ENCODE measurements at regions not wholly inside any gene's neighbourhood (a gene's known extent, or its start where the extent isn't known, plus 50 kb on each side); places are given as distances from the start of the nearest gene placed in this dataset.

GRCh38 chr1:79124756-79125155, 118.2 kb upstream of the ADGRL4 start:
- no peak overlapping the region for H2AFZ ChIP-seq (ENCODE audit: low read length)
- H3K4me1 ChIP-seq (ENCODE audit: insufficient read depth, low read length), result no peaks in the 10 kb centered on the region
- intact Hi-C loops (cut with micrococcal nuclease; ENCODE audit: unreplicated experiment), result no loop called here
- no peaks in the 10 kb centered on the region for H3K79me2 ChIP-seq (ENCODE audit: insufficient read depth, low read length)
- peaks cover 72% of the 10 kb centered on the region for H3K9me3 ChIP-seq (ENCODE audit: low read length)
- WGBS (ENCODE audit: low lambda C conversion rate), result 4% methylated on average over 5 of the region's 5 CpGs
- H3K36me3 ChIP-seq (replicated peaks in 1 of 2; ENCODE audit: control insufficient read depth in 1 of 2, insufficient read depth in 2 of 2, low read length in 2 of 2), result no peaks in the 10 kb centered on the region
- no peak overlapping the region for H3K4me3 ChIP-seq (replicated peaks in 1 of 3; ENCODE audit: insufficient read depth in 1 of 3, low read depth in 2 of 3, low read length in 3 of 3)
- TF ChIP-seq MTERF4 (CRISPR knock-in tag; IDR thresholded peaks at IDR 0.05), result no peak
- TF ChIP-seq PCBP1 (IDR thresholded peaks at IDR 0.05; ENCODE audit: borderline replicate concordance, low read depth, low read length), result no peak
- no peak for TF ChIP-seq ZNF546 (CRISPR knock-in tag; conservative IDR thresholded peaks at IDR 0.05)
- H3K27me3 ChIP-seq (ENCODE audit: control insufficient read depth in 1 of 2, insufficient read depth in 2 of 2, low read length in 2 of 2), result no peaks in the 10 kb centered on the region
- no TSS peak for BruUV-seq (replicated peaks)
- DNase-seq (ENCODE audit: low spot score) (no peak), FAIRE-seq (no peak), ATAC-seq (no peak)
- CTCF ChIA-PET (ENCODE audit: low intra/inter-chr PET ratio, low total read pairs), result no interaction called here
- POLR2A ChIA-PET, result no interaction called here
- H4K20me1 ChIP-seq (ENCODE audit: insufficient read depth, low read length), result no peaks in the 10 kb centered on the region
- H3K9ac ChIP-seq (ENCODE audit: insufficient read depth, low read depth, low read length), result no peak overlapping the region
- no peak overlapping the region for H3K27ac ChIP-seq (ENCODE audit: extremely low read length, insufficient read depth, low read length)
- H3K4me2 ChIP-seq (ENCODE audit: low read depth, low read length), result no peak overlapping the region
- in situ Hi-C loops (cut with HindIII; ENCODE audit: extremely low pct_ligation_motif_present, low pct_unique_long_range_greater_than_20kb), result no loop called here

- H3K4me1 ChIP-seq (ENCODE audit: insufficient read depth, low read length), result no peaks in the 10 kb centered on the region
- peaks cover 63% of the 10 kb centered on the region for H3K9me3 ChIP-seq (ENCODE audit: low read length)
- CTCF ChIA-PET (ENCODE audit: low intra/inter-chr PET ratio, low total read pairs), result no interaction called here
- H3K27ac ChIP-seq (ENCODE audit: extremely low read length, insufficient read depth, low read length), result no peak overlapping the region
- H3K9ac ChIP-seq (ENCODE audit: insufficient read depth, low read depth, low read length), result no peak overlapping the region
- no peaks in the 10 kb centered on the region for H3K79me2 ChIP-seq (ENCODE audit: insufficient read depth, low read length)
- POLR2A ChIA-PET, result no interaction called here
- no peak for FAIRE-seq
- no peak overlapping the region for H3K4me3 ChIP-seq (replicated peaks in 1 of 3; ENCODE audit: insufficient read depth in 1 of 3, low read depth in 2 of 3, low read length in 3 of 3)
- intact Hi-C loops (cut with micrococcal nuclease; ENCODE audit: unreplicated experiment), result no loop called here
- no TSS peak for BruUV-seq (replicated peaks)
- no peak for DNase-seq (ENCODE audit: low spot score)
- H3K4me2 ChIP-seq (ENCODE audit: low read depth, low read length), result no peak overlapping the region
- no peaks in the 10 kb centered on the region for H4K20me1 ChIP-seq (ENCODE audit: insufficient read depth, low read length)
- H2AFZ ChIP-seq (ENCODE audit: low read length), result no peak overlapping the region
- in situ Hi-C loops (cut with HindIII; ENCODE audit: extremely low pct_ligation_motif_present, low pct_unique_long_range_greater_than_20kb), result no loop called here
- H3K27me3 ChIP-seq (ENCODE audit: control insufficient read depth in 1 of 2, insufficient read depth in 2 of 2, low read length in 2 of 2), result no peaks in the 10 kb centered on the region
- no peaks in the 10 kb centered on the region for H3K36me3 ChIP-seq (replicated peaks in 1 of 2; ENCODE audit: control insufficient read depth in 1 of 2, insufficient read depth in 2 of 2, low read length in 2 of 2)
- ATAC-seq, result no peak
- WGBS (ENCODE audit: low lambda C conversion rate), result 9% methylated on average over 1 of the region's 1 CpG
- TF ChIP-seq TAF1 (CRISPR knock-in tag; IDR thresholded peaks at IDR 0.05) (no peak), GLI4 (CRISPR knock-in tag; IDR thresholded peaks at IDR 0.05; ENCODE audit: borderline replicate concordance) (no peak), NFKBIZ (CRISPR knock-in tag; IDR thresholded peaks at IDR 0.05) (no peak), ZNF569 (CRISPR knock-in tag; IDR thresholded peaks at IDR 0.05; ENCODE audit: borderline replicate concordance) (no peak)
- TF ChIP-seq, protein P1, sequence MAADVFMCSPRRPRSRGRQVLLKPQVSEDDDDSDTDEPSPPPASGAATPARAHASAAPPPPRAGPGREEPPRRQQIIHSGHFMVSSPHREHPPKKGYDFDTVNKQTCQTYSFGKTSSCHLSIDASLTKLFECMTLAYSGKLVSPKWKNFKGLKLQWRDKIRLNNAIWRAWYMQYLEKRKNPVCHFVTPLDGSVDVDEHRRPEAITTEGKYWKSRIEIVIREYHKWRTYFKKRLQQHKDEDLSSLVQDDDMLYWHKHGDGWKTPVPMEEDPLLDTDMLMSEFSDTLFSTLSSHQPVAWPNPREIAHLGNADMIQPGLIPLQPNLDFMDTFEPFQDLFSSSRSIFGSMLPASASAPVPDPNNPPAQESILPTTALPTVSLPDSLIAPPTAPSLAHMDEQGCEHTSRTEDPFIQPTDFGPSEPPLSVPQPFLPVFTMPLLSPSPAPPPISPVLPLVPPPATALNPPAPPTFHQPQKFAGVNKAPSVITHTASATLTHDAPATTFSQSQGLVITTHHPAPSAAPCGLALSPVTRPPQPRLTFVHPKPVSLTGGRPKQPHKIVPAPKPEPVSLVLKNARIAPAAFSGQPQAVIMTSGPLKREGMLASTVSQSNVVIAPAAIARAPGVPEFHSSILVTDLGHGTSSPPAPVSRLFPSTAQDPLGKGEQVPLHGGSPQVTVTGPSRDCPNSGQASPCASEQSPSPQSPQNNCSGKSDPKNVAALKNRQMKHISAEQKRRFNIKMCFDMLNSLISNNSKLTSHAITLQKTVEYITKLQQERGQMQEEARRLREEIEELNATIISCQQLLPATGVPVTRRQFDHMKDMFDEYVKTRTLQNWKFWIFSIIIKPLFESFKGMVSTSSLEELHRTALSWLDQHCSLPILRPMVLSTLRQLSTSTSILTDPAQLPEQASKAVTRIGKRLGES (CRISPR knock-in tag; IDR thresholded peaks at IDR 0.05; ENCODE audit: borderline replicate concordance), result no peak
- TF ChIP-seq, protein P2, sequence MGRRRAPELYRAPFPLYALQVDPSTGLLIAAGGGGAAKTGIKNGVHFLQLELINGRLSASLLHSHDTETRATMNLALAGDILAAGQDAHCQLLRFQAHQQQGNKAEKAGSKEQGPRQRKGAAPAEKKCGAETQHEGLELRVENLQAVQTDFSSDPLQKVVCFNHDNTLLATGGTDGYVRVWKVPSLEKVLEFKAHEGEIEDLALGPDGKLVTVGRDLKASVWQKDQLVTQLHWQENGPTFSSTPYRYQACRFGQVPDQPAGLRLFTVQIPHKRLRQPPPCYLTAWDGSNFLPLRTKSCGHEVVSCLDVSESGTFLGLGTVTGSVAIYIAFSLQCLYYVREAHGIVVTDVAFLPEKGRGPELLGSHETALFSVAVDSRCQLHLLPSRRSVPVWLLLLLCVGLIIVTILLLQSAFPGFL (CRISPR knock-in tag; IDR thresholded peaks at IDR 0.05), result no peak
- TF ChIP-seq, protein P3, sequence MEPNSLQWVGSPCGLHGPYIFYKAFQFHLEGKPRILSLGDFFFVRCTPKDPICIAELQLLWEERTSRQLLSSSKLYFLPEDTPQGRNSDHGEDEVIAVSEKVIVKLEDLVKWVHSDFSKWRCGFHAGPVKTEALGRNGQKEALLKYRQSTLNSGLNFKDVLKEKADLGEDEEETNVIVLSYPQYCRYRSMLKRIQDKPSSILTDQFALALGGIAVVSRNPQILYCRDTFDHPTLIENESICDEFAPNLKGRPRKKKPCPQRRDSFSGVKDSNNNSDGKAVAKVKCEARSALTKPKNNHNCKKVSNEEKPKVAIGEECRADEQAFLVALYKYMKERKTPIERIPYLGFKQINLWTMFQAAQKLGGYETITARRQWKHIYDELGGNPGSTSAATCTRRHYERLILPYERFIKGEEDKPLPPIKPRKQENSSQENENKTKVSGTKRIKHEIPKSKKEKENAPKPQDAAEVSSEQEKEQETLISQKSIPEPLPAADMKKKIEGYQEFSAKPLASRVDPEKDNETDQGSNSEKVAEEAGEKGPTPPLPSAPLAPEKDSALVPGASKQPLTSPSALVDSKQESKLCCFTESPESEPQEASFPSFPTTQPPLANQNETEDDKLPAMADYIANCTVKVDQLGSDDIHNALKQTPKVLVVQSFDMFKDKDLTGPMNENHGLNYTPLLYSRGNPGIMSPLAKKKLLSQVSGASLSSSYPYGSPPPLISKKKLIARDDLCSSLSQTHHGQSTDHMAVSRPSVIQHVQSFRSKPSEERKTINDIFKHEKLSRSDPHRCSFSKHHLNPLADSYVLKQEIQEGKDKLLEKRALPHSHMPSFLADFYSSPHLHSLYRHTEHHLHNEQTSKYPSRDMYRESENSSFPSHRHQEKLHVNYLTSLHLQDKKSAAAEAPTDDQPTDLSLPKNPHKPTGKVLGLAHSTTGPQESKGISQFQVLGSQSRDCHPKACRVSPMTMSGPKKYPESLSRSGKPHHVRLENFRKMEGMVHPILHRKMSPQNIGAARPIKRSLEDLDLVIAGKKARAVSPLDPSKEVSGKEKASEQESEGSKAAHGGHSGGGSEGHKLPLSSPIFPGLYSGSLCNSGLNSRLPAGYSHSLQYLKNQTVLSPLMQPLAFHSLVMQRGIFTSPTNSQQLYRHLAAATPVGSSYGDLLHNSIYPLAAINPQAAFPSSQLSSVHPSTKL (CRISPR knock-in tag; IDR thresholded peaks at IDR 0.05), result no peak
Measured at GRCh38 chr1:79122521-79122920, 116.0 kb upstream of the ADGRL4 start.

Measured in HepG2 (cell line).